ENCODE measurements at regions not wholly inside any gene's neighbourhood (a gene's known extent, or its start where the extent isn't known, plus 50 kb on each side); places are given as distances from the start of the nearest gene placed in this dataset.

- Mint-ChIP-seq H3K27ac (ENCODE audit: low read depth) (no peak overlapping the region), H3K9me3 (peaks cover 27% of the 10 kb centered on the region), H3K4me3 (no peak overlapping the region), H3K4me1 (no peaks in the 10 kb centered on the region), H3K36me3 (ENCODE audit: insufficient read depth) (peaks cover under 1% of the 10 kb centered on the region), H3K27me3 (no peaks in the 10 kb centered on the region)
- no peak for DNase-seq (ENCODE audit: low spot score in 2 of 2)
- no peak for ATAC-seq (replicated peaks; ENCODE audit: extremely low read depth, poor library complexity, severe bottlenecking)
These were observed 1898.9 kb downstream of the OLFM4 start for GRCh38 chr13:54927538-54927937.

- Mint-ChIP-seq H3K36me3 (ENCODE audit: insufficient read depth) (peaks cover 2% of the 10 kb centered on the region), H3K9me3 (peaks cover 27% of the 10 kb centered on the region), H3K27ac (ENCODE audit: low read depth) (no peak overlapping the region), H3K27me3 (no peaks in the 10 kb centered on the region), H3K4me3 (no peak overlapping the region), H3K4me1 (no peaks in the 10 kb centered on the region)
- ATAC-seq (replicated peaks; ENCODE audit: extremely low read depth, poor library complexity, severe bottlenecking) (no peak), DNase-seq (ENCODE audit: low spot score in 2 of 2) (no peak)
These were observed 1899.5 kb downstream of the OLFM4 start for GRCh38 chr13:54928071-54928470.

GRCh38 chr13:54934121-54934520, 1905.5 kb downstream of the OLFM4 start:
- no peak overlapping the region for H3K4me3 Mint-ChIP-seq
- peaks cover 25% of the 10 kb centered on the region for H3K9me3 Mint-ChIP-seq
- peaks cover 2% of the 10 kb centered on the region for H3K36me3 Mint-ChIP-seq (ENCODE audit: insufficient read depth)
- DNase-seq (ENCODE audit: low spot score in 2 of 2), result no peak
- no peak for ATAC-seq (replicated peaks; ENCODE audit: extremely low read depth, poor library complexity, severe bottlenecking)
- H3K27ac Mint-ChIP-seq (ENCODE audit: low read depth), result no peak overlapping the region
- H3K27me3 Mint-ChIP-seq, result no peaks in the 10 kb centered on the region
- no peaks in the 10 kb centered on the region for H3K4me1 Mint-ChIP-seq

DNA sequence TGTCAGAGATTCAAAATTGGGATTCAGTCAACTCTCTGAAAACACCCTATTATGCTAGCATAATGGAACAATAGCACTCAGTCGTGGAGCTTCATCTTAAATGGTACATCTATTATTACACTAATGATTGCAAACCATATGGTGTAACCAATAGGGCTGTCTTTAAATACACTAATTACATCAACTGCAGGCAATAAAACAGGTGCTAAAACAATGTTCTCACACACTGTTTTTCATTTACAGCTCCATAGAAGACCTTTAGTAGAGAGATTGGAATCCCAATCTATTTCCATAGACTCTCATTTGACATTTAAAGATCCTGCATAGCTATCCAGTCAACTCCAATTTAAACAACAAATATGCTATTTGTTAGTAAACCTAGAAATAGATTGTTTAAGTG, 1917.4 kb downstream of the OLFM4 start:
- Mint-ChIP-seq H3K4me3 (no peak overlapping the region), H3K27me3 (no peaks in the 10 kb centered on the region), H3K4me1 (no peaks in the 10 kb centered on the region), H3K27ac (ENCODE audit: low read depth) (no peak overlapping the region), H3K36me3 (ENCODE audit: insufficient read depth) (no peaks in the 10 kb centered on the region), H3K9me3 (peaks cover 6% of the 10 kb centered on the region)
- no peak for DNase-seq (ENCODE audit: low spot score in 2 of 2)
- ATAC-seq (replicated peaks; ENCODE audit: extremely low read depth, poor library complexity, severe bottlenecking), result no peak

GRCh38 chr13:54949735-54950134, 1921.1 kb downstream of the OLFM4 start:
- H3K36me3 Mint-ChIP-seq (ENCODE audit: insufficient read depth), result no peaks in the 10 kb centered on the region
- DNase-seq (ENCODE audit: low spot score in 2 of 2) (no peak), ATAC-seq (replicated peaks; ENCODE audit: extremely low read depth, poor library complexity, severe bottlenecking) (no peak)
- no peak overlapping the region for H3K27ac Mint-ChIP-seq (ENCODE audit: low read depth)
- H3K4me3 Mint-ChIP-seq, result no peak overlapping the region
- no peaks in the 10 kb centered on the region for H3K4me1 Mint-ChIP-seq
- no peaks in the 10 kb centered on the region for H3K27me3 Mint-ChIP-seq
- H3K9me3 Mint-ChIP-seq, result peaks cover 7% of the 10 kb centered on the region

GRCh38 chr13:54950546-54950945, 1921.9 kb downstream of the OLFM4 start:
- Mint-ChIP-seq H3K4me1 (no peaks in the 10 kb centered on the region), H3K27me3 (no peaks in the 10 kb centered on the region), H3K4me3 (no peak overlapping the region), H3K36me3 (ENCODE audit: insufficient read depth) (no peaks in the 10 kb centered on the region), H3K9me3 (peaks cover 5% of the 10 kb centered on the region), H3K27ac (ENCODE audit: low read depth) (no peak overlapping the region)
- ATAC-seq (replicated peaks; ENCODE audit: extremely low read depth, poor library complexity, severe bottlenecking) (no peak), DNase-seq (ENCODE audit: low spot score in 2 of 2) (no peak)

- Mint-ChIP-seq H3K27me3 (no peaks in the 10 kb centered on the region), H3K4me3 (no peak overlapping the region), H3K27ac (ENCODE audit: low read depth) (no peak overlapping the region), H3K36me3 (ENCODE audit: insufficient read depth) (no peaks in the 10 kb centered on the region), H3K4me1 (no peaks in the 10 kb centered on the region), H3K9me3 (peaks cover 5% of the 10 kb centered on the region)
- no peak for ATAC-seq (replicated peaks; ENCODE audit: extremely low read depth, poor library complexity, severe bottlenecking)
- DNase-seq (ENCODE audit: low spot score in 2 of 2), result no peak
These were observed 1925.2 kb downstream of the OLFM4 start for GRCh38 chr13:54953786-54954185.

DNA sequence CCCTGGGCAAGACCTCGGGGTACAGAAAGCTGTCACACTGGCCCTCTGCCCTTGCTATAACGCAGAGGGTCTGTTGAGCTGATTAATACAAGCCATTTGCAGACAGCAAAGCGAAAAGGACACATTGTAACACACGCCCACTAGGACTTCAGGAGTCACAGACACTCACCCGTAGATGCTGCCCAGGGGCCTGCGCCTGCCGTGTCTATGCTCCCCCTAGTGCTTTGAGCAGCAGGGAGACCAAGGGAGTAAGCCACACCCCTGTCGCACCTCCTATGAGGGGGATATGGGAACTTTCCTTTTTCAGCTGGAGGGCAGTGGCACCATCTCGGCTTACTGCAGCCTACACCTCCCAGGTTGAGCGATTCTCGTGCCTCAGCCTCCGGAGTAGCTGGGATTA, 1930.2 kb downstream of the OLFM4 start:
- H3K36me3 Mint-ChIP-seq (ENCODE audit: insufficient read depth), result no peaks in the 10 kb centered on the region
- H3K9me3 Mint-ChIP-seq, result peaks cover 20% of the 10 kb centered on the region
- ATAC-seq (replicated peaks; ENCODE audit: extremely low read depth, poor library complexity, severe bottlenecking) (no peak), DNase-seq (ENCODE audit: low spot score in 2 of 2) (no peak)
- H3K27ac Mint-ChIP-seq (ENCODE audit: low read depth), result no peak overlapping the region
- H3K4me1 Mint-ChIP-seq, result no peaks in the 10 kb centered on the region
- H3K4me3 Mint-ChIP-seq, result no peak overlapping the region
- H3K27me3 Mint-ChIP-seq, result no peaks in the 10 kb centered on the region

DNA sequence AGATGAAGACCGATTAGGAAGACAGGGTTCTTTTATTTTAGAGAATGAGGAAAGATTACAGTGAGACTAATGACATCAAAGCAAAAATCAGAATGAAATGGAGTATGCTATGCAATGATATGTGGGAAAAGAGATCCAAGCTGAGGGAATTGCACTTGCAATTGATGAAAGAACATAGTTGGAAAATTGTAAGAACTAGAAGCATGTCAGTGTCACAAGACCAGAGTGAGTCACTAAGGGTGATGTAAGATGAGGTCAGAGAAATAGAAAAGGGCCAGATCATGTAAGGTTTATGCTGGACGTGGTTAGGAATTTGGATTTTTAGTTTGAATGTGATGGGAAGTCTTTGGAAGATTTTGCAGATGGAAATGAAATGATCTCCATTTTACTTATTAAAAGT, 1937.3 kb downstream of the OLFM4 start:
- peaks cover 25% of the 10 kb centered on the region for H3K9me3 Mint-ChIP-seq
- H3K4me3 Mint-ChIP-seq, result no peak overlapping the region
- H3K36me3 Mint-ChIP-seq (ENCODE audit: insufficient read depth), result no peaks in the 10 kb centered on the region
- no peaks in the 10 kb centered on the region for H3K27me3 Mint-ChIP-seq
- ATAC-seq (replicated peaks; ENCODE audit: extremely low read depth, poor library complexity, severe bottlenecking) (no peak), DNase-seq (ENCODE audit: low spot score in 2 of 2) (no peak)
- no peak overlapping the region for H3K27ac Mint-ChIP-seq (ENCODE audit: low read depth)
- no peaks in the 10 kb centered on the region for H3K4me1 Mint-ChIP-seq

DNA sequence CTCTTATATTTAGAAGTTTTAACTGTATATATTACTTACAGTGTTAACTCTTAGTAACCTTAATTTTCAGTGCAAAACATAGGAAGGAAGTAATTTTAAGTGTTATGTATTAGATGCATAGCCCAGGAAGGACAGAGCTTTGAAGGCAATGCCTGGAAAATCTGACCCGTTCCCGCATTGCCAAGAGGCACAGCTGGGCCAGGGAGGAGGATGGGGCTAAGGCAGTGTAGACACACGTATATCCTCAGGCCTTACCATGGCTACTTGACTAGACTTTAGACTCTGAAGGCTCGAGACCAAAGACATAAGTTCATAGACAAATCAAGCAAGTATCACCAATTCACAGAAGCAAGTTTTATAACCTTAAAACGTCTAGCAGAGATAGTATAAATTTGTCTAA, 1944.2 kb downstream of the OLFM4 start:
- H3K27ac Mint-ChIP-seq (ENCODE audit: low read depth), result no peak overlapping the region
- H3K36me3 Mint-ChIP-seq (ENCODE audit: insufficient read depth), result no peaks in the 10 kb centered on the region
- H3K27me3 Mint-ChIP-seq, result no peaks in the 10 kb centered on the region
- H3K4me3 Mint-ChIP-seq, result no peak overlapping the region
- no peak for ATAC-seq (replicated peaks; ENCODE audit: extremely low read depth, poor library complexity, severe bottlenecking)
- no peak for DNase-seq (ENCODE audit: low spot score in 2 of 2)
- H3K9me3 Mint-ChIP-seq, result peaks cover 19% of the 10 kb centered on the region
- H3K4me1 Mint-ChIP-seq, result no peaks in the 10 kb centered on the region

DNA sequence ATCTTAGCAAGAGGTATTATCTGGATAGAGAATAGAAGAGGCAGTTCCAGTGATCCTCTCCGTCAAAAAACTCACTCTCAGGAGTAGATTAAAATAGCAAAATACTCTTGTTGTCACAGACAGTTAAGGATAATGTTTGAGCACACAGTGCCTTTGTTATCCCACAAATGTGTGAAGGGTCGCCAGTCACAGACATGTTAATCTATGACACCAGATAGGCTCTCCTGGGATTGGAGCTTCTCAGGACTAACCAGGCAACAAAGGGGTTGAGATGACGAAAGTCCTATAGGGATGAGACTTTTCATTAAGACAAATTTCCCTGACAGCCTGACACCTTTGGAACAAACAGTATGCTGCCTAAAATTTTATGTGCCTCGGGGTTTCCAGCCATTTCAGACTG, 1947.1 kb downstream of the OLFM4 start:
- no peak overlapping the region for H3K27ac Mint-ChIP-seq (ENCODE audit: low read depth)

DNA sequence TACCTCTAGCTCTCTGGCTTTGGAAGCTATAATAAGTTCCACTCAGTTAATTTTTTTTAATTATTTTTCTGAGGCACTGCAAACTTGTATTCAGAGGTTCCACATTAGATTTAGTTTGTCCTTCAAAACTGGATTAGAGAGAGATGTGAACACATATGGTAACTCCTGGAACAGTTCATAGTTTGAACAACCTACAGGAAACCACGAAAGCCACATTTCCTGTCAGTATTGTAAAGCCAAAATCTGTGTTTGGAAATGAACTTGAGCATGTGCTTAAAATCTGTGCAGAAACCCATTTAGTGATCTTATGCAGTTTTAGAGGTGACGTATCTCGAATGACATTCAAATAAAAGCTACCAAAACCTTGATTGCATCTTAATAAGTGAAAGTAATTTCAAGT, 1952.0 kb downstream of the OLFM4 start:
- H3K4me3 Mint-ChIP-seq, result no peak overlapping the region
- H3K4me1 Mint-ChIP-seq, result no peaks in the 10 kb centered on the region
- H3K27me3 Mint-ChIP-seq, result no peaks in the 10 kb centered on the region
- no peak overlapping the region for H3K27ac Mint-ChIP-seq (ENCODE audit: low read depth)
- H3K9me3 Mint-ChIP-seq, result peaks cover 11% of the 10 kb centered on the region
- no peak for DNase-seq (ENCODE audit: low spot score in 2 of 2)
- no peak for ATAC-seq (replicated peaks; ENCODE audit: extremely low read depth, poor library complexity, severe bottlenecking)
- H3K36me3 Mint-ChIP-seq (ENCODE audit: insufficient read depth), result no peaks in the 10 kb centered on the region

More for the DNA sequence above, 1947.1 kb downstream of the OLFM4 start:
- Mint-ChIP-seq H3K4me3 (no peak overlapping the region), H3K4me1 (no peaks in the 10 kb centered on the region), H3K9me3 (peaks cover 10% of the 10 kb centered on the region), H3K36me3 (ENCODE audit: insufficient read depth) (no peaks in the 10 kb centered on the region), H3K27me3 (no peaks in the 10 kb centered on the region)
- ATAC-seq (replicated peaks; ENCODE audit: extremely low read depth, poor library complexity, severe bottlenecking) (no peak), DNase-seq (ENCODE audit: low spot score in 2 of 2) (no peak)

DNA sequence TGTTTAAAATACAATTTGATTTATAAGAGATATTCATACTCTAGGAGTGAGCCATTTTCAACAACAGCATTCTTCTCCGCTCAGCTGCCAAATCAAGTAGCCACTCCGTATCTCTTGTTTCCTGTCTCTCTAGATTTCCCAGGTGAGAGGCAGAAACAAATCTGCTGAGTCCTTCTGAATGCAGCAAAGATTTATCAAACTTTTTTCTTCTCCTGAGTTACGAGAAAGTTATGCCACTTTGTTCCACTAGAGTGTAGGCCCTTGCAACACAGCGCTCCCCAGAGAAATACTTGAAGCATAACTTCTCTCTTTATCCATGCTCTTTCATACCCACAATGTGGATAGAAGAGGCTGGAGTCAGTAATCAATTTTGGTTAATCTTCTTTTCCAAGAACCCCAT, 1960.8 kb downstream of the OLFM4 start:
- H3K9me3 Mint-ChIP-seq, result peaks cover 23% of the 10 kb centered on the region
- ATAC-seq (replicated peaks; ENCODE audit: extremely low read depth, poor library complexity, severe bottlenecking) (no peak), DNase-seq (ENCODE audit: low spot score in 2 of 2) (no peak)
- no peaks in the 10 kb centered on the region for H3K4me1 Mint-ChIP-seq
- peaks cover 2% of the 10 kb centered on the region for H3K36me3 Mint-ChIP-seq (ENCODE audit: insufficient read depth)
- H3K4me3 Mint-ChIP-seq, result no peak overlapping the region
- H3K27me3 Mint-ChIP-seq, result no peaks in the 10 kb centered on the region
- no peak overlapping the region for H3K27ac Mint-ChIP-seq (ENCODE audit: low read depth)

DNA sequence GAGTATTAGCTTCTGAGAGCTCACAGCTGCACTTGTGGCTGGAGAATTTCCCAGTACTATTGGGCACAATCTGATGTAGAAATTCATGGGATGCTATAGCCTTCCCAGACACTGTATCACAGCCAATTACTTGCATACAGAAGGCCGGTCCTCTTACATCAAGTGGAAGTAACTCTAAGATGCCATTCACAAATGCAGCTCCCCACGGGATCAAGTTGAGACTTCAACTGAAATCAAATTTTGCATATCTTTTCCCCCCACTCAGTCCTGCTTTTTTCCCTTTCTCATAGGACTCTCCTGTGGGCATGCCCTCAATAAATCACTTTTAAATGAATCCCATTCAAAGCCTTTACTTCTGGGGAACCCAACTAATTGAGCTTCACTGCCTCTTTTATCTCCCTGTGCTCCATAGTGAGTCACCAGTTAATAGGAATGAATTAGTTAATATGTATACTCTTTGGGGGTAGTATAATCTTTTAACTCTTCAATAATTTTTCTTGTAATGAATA, 1970.8 kb downstream of the OLFM4 start:
- Mint-ChIP-seq H3K36me3 (ENCODE audit: insufficient read depth) (no peaks in the 10 kb centered on the region), H3K4me3 (no peak overlapping the region), H3K27ac (ENCODE audit: low read depth) (no peak overlapping the region), H3K27me3 (no peaks in the 10 kb centered on the region), H3K4me1 (no peaks in the 10 kb centered on the region), H3K9me3 (peaks cover 25% of the 10 kb centered on the region)
- ATAC-seq (replicated peaks; ENCODE audit: extremely low read depth, poor library complexity, severe bottlenecking) (no peak), DNase-seq (ENCODE audit: low spot score in 2 of 2) (no peak)

Data from central memory CD8-positive, alpha-beta T cell (primary cell).